Neuronal stem cell (in vitro differentiated cells): ENCODE measurements at regions not wholly inside any gene's neighbourhood (a gene's known extent, or its start where the extent isn't known, plus 50 kb on each side); places are given as distances from the start of the nearest gene placed in this dataset.

Source experiments
- DNase-seq: peaks from one replicate; pipeline ENCODE4 v3.0.0-alpha.2; 2013; ENCODE audit warnings: low spot score
- H2AFZ ChIP-seq: one replicate; pipeline ENCODE4 v1.6.1; 2013; ENCODE audit warnings: mild to moderate bottlenecking, low read length, inconsistent platforms
- H2AK5ac ChIP-seq: 2 replicates; pipeline ENCODE4 v1.6.1; 2013; ENCODE audit warnings: low read depth, mild to moderate bottlenecking, inconsistent platforms, low read length, moderate library complexity, mixed read lengths
- H2BK120ac ChIP-seq: 2 replicates; pipeline ENCODE4 v1.6.1; 2013; ENCODE audit warnings: low read depth, mild to moderate bottlenecking, inconsistent platforms, low read length, moderate library complexity, mixed read lengths
- H2BK12ac ChIP-seq: one replicate; pipeline ENCODE4 v1.6.1; 2013; ENCODE audit warnings: low read length, inconsistent platforms
- H2BK15ac ChIP-seq: 2 replicates; pipeline ENCODE4 v1.6.1; 2013; ENCODE audit warnings: mild to moderate bottlenecking, low read length, inconsistent platforms, mixed read lengths
- H2BK5ac ChIP-seq: one replicate; pipeline ENCODE4 v1.6.1; 2013; ENCODE audit warnings: inconsistent platforms, mild to moderate bottlenecking, low read length, moderate library complexity
- H3K14ac ChIP-seq: one replicate; pipeline ENCODE4 v1.6.1; 2013; ENCODE audit warnings: low read length, inconsistent platforms
- H3K18ac ChIP-seq: 2 replicates; pipeline ENCODE4 v1.6.1; 2013; ENCODE audit warnings: low read length, inconsistent platforms
- H3K23ac ChIP-seq: 2 replicates; pipeline ENCODE4 v1.6.1; 2013; ENCODE audit warnings: low read depth, mild to moderate bottlenecking, mixed read lengths, low read length, inconsistent platforms; ENCODE audit not compliant: poor library complexity
- H3K27ac ChIP-seq: replicated peaks from 3 replicates; pipeline ENCODE4 v1.5.1; 2013; ENCODE audit warnings: low read length, inconsistent platforms
- H3K27me3 ChIP-seq, 3 experiments: 2 replicates each; pipeline ENCODE4 v1.6.1; 2013; ENCODE audit warnings: low read length in 3 of 3, mild to moderate bottlenecking in 2 of 3, inconsistent platforms in 1 of 3, low read depth in 1 of 3, mixed read lengths in 1 of 3, moderate library complexity in 1 of 3; ENCODE audit not compliant: control insufficient read depth in 3 of 3, insufficient read depth in 3 of 3
- H3K36me3 ChIP-seq, 2 donors: replicated peaks in 1 of 2; 2 replicates each; pipeline ENCODE4 v1.6.1; 2013; ENCODE audit warnings: low read length in 2 of 2; ENCODE audit not compliant: control insufficient read depth in 2 of 2, insufficient read depth in 2 of 2
- H3K4ac ChIP-seq: 2 replicates; pipeline ENCODE4 v1.6.1; 2013; ENCODE audit warnings: inconsistent platforms, mild to moderate bottlenecking, low read length, moderate library complexity
- H3K4me1 ChIP-seq, 2 donors: 1 replicate in 1 of 2; 2 replicates in 1 of 2; pipeline ENCODE4 v1.6.1; 2013; ENCODE audit warnings: low read length in 2 of 2, low read depth in 1 of 2; ENCODE audit not compliant: control insufficient read depth in 2 of 2, insufficient read depth in 1 of 2
- H3K4me2 ChIP-seq: one replicate; pipeline ENCODE4 v1.6.1; 2013; ENCODE audit warnings: mild to moderate bottlenecking, low read length, inconsistent platforms; ENCODE audit not compliant: insufficient read depth, poor library complexity, severe bottlenecking
- H3K4me3 ChIP-seq, 2 donors: 2 replicates each; pipeline ENCODE4 v1.5.1; 2013; ENCODE audit warnings: low read length in 2 of 2, mild to moderate bottlenecking in 2 of 2, inconsistent platforms in 1 of 2, moderate library complexity in 1 of 2
- H3K79me1 ChIP-seq: one replicate; pipeline ENCODE4 v1.6.1; 2013; ENCODE audit warnings: low read depth, mild to moderate bottlenecking, inconsistent platforms, low read length, moderate library complexity
- H3K9ac ChIP-seq: one replicate; pipeline ENCODE4 v1.6.1; 2013; ENCODE audit warnings: mild to moderate bottlenecking, low read depth, low read length, inconsistent platforms; ENCODE audit not compliant: poor library complexity
- H3K9me3 ChIP-seq, 2 donors: replicated peaks in 1 of 2; 2 replicates each; pipeline versions ENCODE3 to v1.6.1; 2013; ENCODE audit warnings: low read length in 2 of 2, mild to moderate bottlenecking in 2 of 2, inconsistent platforms in 1 of 2, low read depth in 1 of 2, mixed read lengths in 1 of 2, moderate library complexity in 1 of 2; ENCODE audit not compliant: control insufficient read depth in 2 of 2, insufficient read depth in 1 of 2
- H4K8ac ChIP-seq: one replicate; pipeline ENCODE4 v1.6.1; 2013; ENCODE audit warnings: low read depth, mild to moderate bottlenecking, inconsistent platforms, low read length, moderate library complexity
- H4K91ac ChIP-seq: one replicate; pipeline ENCODE4 v1.6.1; 2013; ENCODE audit warnings: low read length, low read depth, mild to moderate bottlenecking, inconsistent platforms; ENCODE audit not compliant: poor library complexity
- WGBS, 2 donors: extraction: QIAGEN DNeasy Blood & Tissue Kit; methylation state at CpG; one replicate each; pipeline ENCODE4 v1.1.7; 2013; ENCODE audit warnings: missing lambda C conversion rate in 2 of 2, mixed read lengths in 1 of 2; ENCODE audit not compliant: insufficient read length in 2 of 2, insufficient replicate concordance in 1 of 2; ENCODE audit errors: extremely low coverage in 2 of 2; 5-methylcytosine and 5-hydroxymethylcytosine counted together

DNA sequence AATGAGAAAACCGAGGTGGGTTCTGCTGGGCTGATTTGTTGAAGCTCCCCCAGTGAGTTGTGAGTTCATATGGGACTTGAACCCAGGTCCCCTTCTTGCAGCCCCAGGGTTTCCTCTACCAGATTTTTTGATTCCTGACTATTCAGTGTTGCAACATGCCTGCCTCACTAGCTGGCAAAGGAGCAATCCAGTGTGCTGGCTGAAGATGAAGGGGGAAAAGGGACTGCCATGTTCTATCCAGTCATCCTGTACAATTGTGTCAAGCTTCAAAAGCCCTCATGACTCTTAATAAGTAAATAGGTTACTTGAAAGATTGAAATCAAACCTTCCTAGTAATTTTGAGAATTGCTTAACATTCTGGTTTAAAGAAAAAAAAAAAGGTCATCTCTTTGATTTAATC is 211.5 kb upstream of the TP63 start:
- no peaks in the 10 kb centered on the region for H3K79me1 ChIP-seq
- no CpG with 5 or more reads among the region's 1 CpG for WGBS, 2 donors
- H3K18ac ChIP-seq = no peak overlapping the region
- no peak overlapping the region for H3K4me2 ChIP-seq
- no peak overlapping the region for H2AFZ ChIP-seq
- no peak overlapping the region for H2BK15ac ChIP-seq
- no peak overlapping the region for H3K9ac ChIP-seq
- no peaks in the 10 kb centered on the region for H3K9me3 ChIP-seq
- H2BK12ac ChIP-seq = no peak overlapping the region
- H2BK5ac ChIP-seq = no peak overlapping the region
- no peak overlapping the region for H3K4me3 ChIP-seq
- H3K27me3 ChIP-seq = no peaks in the 10 kb centered on the region
- H4K8ac ChIP-seq = no peak overlapping the region
- peaks cover 0 to 2% of the 10 kb centered on the region in 2 donors for H3K4me1 ChIP-seq
- DNase-seq = no peak
- no peak overlapping the region for H3K23ac ChIP-seq
- H3K27ac ChIP-seq = no peak overlapping the region
- no peak overlapping the region for H2BK120ac ChIP-seq
- H3K14ac ChIP-seq = no peak overlapping the region
- no peak overlapping the region for H2AK5ac ChIP-seq
- H3K36me3 ChIP-seq = no peaks in the 10 kb centered on the region
- no peak overlapping the region for H3K4ac ChIP-seq
- H4K91ac ChIP-seq = no peak overlapping the region

DNA sequence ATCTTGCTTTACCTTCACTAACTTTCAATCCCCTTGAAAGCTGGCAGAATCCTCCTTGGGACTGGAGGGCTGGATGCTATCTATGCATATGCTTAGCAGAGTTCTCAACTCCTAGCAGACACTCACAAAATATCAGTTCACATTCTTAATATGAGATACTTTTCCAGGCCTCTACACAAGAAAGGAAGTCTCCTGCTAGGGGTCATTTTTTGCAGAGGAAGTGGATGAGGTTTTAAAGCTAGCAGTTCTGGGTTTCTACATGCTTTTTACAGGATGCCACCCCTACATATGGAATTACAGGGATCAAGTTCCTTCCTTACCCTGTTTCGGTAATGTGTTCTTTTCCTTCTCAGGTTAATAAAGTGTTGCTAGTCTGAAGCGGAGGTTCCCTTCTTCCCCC is 206.3 kb upstream of the TP63 start:
- Histone ChIP-seq H3K36me3 (no peaks in the 10 kb centered on the region), H2BK15ac (no peak overlapping the region), H2BK120ac (no peak overlapping the region), H2BK5ac (no peak overlapping the region), H3K9me3 (no peaks in the 10 kb centered on the region), H4K8ac (no peak overlapping the region), H3K23ac (no peak overlapping the region), H3K4me2 (no peak overlapping the region), H3K27ac (no peak overlapping the region), H4K91ac (no peak overlapping the region), H2BK12ac (no peak overlapping the region), H3K4ac (no peak overlapping the region), H2AFZ (no peak overlapping the region), H2AK5ac (no peak overlapping the region), H3K27me3 (no peaks in the 10 kb centered on the region), H3K14ac (no peak overlapping the region), H3K4me3 (no peak overlapping the region), H3K4me1 (no peaks in the 10 kb centered on the region), H3K18ac (no peak overlapping the region), H3K79me1 (no peaks in the 10 kb centered on the region), H3K9ac (no peak overlapping the region)
- no CpG with 5 or more reads among the region's 2 CpGs for WGBS, 2 donors
- DNase-seq = no peak

DNA sequence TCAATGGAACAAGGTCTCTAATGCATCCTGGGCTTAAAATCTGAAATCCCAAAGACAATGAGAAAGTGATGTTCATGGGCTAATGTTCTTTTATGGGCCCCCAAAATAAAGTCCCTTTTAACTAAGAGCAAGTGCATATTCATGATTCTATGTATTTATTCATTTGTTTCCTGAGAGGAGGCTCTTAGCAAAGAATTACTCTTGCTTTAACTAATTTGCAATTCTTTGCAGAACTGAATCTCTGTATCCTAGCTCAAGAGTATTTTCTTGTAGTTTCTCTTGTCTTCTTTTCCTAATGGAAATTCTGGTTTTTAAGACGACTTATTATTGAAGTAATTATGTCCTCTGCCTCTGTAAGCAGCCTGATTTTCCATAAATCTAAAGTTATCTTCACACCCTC is 202.2 kb upstream of the TP63 start:
- no peak overlapping the region for H3K9ac ChIP-seq
- H3K18ac ChIP-seq = no peak overlapping the region
- no peak overlapping the region for H3K23ac ChIP-seq
- WGBS, 2 donors = no CpG with 5 or more reads among the region's 1 CpG
- H2BK120ac ChIP-seq = no peak overlapping the region
- no peak overlapping the region for H2AFZ ChIP-seq
- H2BK12ac ChIP-seq = no peak overlapping the region
- H3K27me3 ChIP-seq = no peaks in the 10 kb centered on the region
- H2AK5ac ChIP-seq = no peak overlapping the region
- no peak overlapping the region for H3K4me3 ChIP-seq
- H4K8ac ChIP-seq = no peak overlapping the region
- no peaks in the 10 kb centered on the region for H3K9me3 ChIP-seq
- no peak for DNase-seq
- no peak overlapping the region for H2BK5ac ChIP-seq
- H3K27ac ChIP-seq = no peak overlapping the region
- H4K91ac ChIP-seq = no peak overlapping the region
- no peak overlapping the region for H3K4ac ChIP-seq
- no peak overlapping the region for H3K14ac ChIP-seq
- H3K4me2 ChIP-seq = no peak overlapping the region
- H2BK15ac ChIP-seq = no peak overlapping the region
- H3K36me3 ChIP-seq = no peaks in the 10 kb centered on the region
- no peaks in the 10 kb centered on the region for H3K79me1 ChIP-seq
- no peaks in the 10 kb centered on the region for H3K4me1 ChIP-seq

DNA sequence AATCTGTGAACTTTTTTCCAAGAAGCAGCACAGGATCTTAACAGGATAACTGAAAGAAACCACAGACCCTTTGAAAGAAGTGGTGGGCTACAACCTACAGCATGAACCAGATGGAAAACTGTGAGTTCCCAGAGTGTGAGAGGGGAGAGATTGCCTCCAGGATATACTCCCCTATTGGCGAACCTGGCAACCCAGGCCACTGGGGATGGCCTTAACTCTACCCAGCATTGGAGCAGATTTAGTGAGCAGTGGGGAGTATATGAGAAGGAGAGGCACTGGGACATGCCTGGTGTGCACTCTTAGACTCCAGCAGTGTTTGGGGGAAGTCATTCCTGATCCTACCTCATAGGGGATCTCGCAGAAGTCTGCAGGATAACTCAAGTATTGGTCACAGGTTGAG is 201.0 kb upstream of the TP63 start:
- H3K4me3 ChIP-seq = no peak overlapping the region
- H3K9ac ChIP-seq = no peak overlapping the region
- H2AFZ ChIP-seq = no peak overlapping the region
- H3K4ac ChIP-seq = no peak overlapping the region
- no peak overlapping the region for H3K4me2 ChIP-seq
- H3K27me3 ChIP-seq = no peaks in the 10 kb centered on the region
- no peak overlapping the region for H2BK120ac ChIP-seq
- no peak overlapping the region for H4K8ac ChIP-seq
- no peak overlapping the region for H2BK12ac ChIP-seq
- no peak for DNase-seq
- no peak overlapping the region for H2AK5ac ChIP-seq
- H2BK5ac ChIP-seq = no peak overlapping the region
- WGBS, 2 donors = no CpG with 5 or more reads among the region's 2 CpGs
- H3K36me3 ChIP-seq = no peaks in the 10 kb centered on the region
- no peak overlapping the region for H3K18ac ChIP-seq
- no peaks in the 10 kb centered on the region for H3K9me3 ChIP-seq
- H3K4me1 ChIP-seq = no peaks in the 10 kb centered on the region
- H3K14ac ChIP-seq = no peak overlapping the region
- H3K27ac ChIP-seq = no peak overlapping the region
- no peak overlapping the region for H4K91ac ChIP-seq
- no peaks in the 10 kb centered on the region for H3K79me1 ChIP-seq
- no peak overlapping the region for H3K23ac ChIP-seq
- H2BK15ac ChIP-seq = no peak overlapping the region
